Skin epidermis (tissue), 12 donors: ENCODE measurements at regions not wholly inside any gene's neighbourhood (a gene's known extent, or its start where the extent isn't known, plus 50 kb on each side); places are given as distances from the start of the nearest gene placed in this dataset.
"Not testable (repeated sequence)": the region's sequence is repeated elsewhere in the genome, so short reads cannot be mapped to it uniquely, and the experiment has no call there.

ENCODE experiments used
- H3K27ac ChIP-seq, 21 experiments: fragments of 200-600 bp; sonication (generic) in 11 of 21; one replicate each; pipeline ENCODE4 v1.5.0; 2020; ENCODE audit warnings: mild to moderate bottlenecking in 3 of 21, inconsistent platforms in 2 of 21, moderate library complexity in 2 of 21
- H3K4me3 ChIP-seq, 7 experiments: fragments of 200-600 bp; sonication (generic) in 2 of 7; one replicate each; pipeline ENCODE4 v1.5.0; 2020; ENCODE audit warnings: inconsistent platforms in 2 of 7, mild to moderate bottlenecking in 2 of 7, moderate library complexity in 1 of 7

DNA sequence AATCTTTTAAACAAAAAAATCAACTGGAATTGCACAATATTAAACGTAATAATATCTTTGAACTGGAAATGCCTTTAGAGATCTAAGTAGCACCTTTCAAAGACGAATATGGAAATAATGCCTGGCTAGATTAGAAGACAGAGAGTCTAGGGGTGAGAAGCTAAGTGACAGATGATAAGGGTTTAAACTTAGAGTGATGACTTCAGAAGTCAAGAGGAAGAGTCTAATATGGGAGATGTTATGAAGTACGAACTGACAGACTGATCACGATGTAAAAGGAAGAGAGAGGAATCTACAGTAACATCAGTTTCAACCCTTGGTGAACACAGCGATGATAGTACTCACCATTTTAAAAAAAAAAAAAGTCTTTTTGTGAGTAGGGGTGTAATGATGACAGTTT, 57.9 kb downstream of the HINT1 start:
- H3K4me3 ChIP-seq = no peak overlapping the region

DNA sequence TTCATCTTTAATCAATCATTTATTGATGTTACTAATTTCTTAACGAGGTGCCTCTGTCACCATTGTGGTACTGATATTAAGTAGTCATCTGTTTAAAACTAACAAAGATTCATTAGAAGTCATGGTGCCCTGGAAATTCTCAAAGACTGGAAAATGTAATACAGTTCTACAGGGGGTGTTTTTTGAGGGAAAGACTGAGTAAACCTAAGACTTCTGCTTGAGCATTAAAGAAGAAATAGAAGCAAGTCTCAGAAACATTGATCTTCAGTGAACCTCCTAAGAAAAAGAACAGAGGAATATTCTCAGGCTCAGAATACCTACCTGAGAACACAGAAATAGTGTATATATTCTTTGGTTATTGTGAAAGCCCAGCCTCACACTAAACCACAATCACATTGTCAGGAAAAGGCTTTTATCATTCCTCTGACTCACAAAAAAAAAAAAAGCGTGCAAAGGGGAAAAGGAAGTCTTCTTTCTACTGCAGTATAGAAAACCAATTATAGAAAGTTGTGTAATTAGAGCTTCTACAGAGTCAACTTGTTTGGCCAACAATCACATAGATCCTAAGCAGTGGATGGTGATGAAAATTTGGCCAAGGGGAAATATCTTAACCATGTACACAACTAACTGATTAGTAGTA, 60.8 kb downstream of the HINT1 start:
- no peak overlapping the region for H3K27ac ChIP-seq
- H3K4me3 ChIP-seq = no peak overlapping the region

More for the DNA sequence above, 57.9 kb downstream of the HINT1 start:
- no peak overlapping the region for H3K27ac ChIP-seq

DNA sequence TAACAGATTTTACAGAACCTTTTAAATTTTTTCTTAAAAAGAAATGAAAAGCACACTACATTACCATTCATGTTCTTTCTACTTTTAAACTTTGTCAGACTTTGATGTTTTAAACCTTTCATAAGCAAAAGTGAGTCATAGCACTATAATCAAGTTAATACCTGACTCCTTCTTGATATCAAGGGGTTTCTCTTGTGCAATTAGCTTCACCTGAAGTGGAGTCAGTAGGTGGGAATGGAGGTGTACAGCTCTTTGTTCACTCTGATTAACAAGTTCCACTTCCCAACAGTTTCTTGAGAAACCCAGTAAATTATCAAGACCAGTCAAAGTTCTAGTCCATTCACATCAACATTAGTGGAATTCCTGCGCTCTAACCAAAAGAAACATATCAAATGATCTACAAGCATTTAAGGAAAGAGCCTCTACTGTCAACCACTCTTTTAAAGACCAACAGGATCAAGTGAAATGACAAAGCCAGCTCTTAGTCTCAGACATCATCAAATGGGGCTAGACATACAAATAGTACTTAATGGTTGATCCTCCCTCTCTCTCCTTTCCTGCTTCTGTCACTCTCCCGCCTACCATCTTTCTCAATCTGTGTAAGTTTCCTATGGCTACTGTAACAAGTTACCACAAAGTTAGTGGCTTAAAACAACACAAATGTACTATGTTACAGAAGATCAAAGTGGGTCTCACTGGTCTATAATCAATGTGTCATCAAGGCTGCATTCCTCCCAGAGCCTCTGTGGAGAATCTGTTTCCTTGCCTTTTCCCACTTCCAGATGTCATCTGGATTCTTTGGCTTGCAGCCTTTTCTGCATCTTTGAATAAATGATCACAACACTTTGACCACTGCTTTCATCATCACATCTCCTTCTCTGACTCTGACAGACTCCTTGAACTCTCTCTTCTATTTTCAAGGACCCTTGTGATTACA, 68.0 kb downstream of the HINT1 start:
- H3K4me3 ChIP-seq = no peak overlapping the region
- no peak overlapping the region for H3K27ac ChIP-seq

DNA sequence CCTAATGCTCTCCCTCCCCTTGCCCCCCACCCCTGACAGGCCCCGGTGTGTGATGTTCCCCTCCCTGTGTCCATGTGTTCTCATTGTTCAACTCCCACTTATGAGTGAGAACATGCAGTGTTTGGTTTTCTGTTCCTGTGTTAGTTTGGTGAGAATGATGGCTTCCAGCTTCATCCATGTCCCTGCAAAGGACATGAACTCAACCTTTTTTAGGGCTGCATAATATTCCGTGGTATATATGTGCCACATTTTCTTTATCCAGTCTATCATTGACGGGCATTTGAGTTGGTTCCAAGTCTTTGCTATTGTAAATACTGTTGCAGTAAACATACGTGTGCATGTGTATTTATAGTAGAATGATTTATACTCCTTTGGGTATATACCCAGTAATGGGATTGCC, 69.5 kb downstream of the HINT1 start:
- H3K4me3 ChIP-seq, H3K27ac ChIP-seq: not testable (repeated sequence)

DNA sequence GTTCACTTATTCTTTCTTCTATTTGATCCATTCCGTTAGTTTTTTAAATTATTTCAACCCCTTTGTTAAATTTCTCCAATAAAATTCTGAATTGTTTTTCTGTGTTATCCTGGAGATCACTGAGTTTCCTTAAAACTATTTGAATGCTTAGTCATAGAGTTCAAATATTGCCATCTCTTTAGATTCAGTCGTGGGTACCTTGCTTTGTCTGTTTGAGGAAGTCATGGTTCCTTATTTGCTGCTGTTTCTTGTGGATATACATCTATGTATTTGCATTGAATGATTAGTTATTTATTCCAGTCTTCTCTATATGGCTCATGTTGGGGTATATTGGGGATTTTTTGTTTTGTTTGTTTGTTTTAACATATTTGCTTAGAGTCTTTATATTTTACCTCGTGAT, 80.6 kb downstream of the HINT1 start:
- no peak overlapping the region for H3K27ac ChIP-seq

DNA sequence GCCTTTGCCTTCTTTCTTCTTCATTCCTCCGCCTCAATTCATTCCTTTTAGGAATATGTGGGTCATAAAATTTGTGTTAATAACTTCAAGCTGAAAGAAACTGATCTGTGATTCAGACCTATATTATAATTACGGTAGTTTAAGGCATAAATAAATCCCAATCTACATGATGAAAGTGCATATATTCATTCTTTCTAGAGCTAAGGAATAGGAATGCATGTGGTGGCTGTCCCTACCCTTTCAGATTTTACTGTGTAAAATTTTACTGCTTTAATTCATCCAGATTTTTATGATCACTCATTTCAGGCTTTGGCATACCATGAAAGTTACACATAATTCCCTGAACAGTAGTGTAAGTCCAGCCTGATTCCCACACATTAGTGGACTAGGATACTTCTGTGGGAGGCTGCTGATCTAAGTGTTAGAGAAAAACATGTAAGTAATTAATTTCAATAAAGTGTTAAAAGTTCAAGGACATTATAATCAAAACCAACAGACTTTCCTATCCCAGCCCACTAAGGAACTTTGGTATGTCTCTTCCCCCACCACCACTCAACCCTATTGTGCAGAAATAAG, 83.1 kb downstream of the HINT1 start:
- Histone ChIP-seq H3K27ac (peak overlapping the region in 2 of 21 experiments; percentile 37 to 71), H3K4me3 (no peak overlapping the region)

More for the DNA sequence above, 80.6 kb downstream of the HINT1 start:
- no peak overlapping the region for H3K4me3 ChIP-seq

DNA sequence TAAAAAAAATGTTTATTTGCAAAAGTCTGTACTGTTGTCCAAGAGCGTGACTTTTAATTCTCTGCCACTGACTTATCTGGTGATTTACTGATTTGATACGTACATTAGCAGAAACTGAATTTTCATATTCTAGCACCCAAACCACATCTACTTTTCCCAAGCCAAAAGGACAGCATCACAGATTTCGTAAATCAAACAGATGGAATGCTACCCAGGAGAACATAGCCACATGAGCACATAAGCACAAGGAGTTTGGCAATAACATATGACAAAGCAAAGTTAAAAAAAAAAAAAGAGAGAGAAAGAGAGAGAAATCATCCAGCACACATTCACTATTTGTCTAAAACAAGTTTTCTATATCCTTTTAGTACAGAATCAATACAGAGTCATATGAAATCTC, 83.7 kb downstream of the HINT1 start:
- peak overlapping the region in 2 of 21 experiments; percentile 37 to 71 for H3K27ac ChIP-seq
- H3K4me3 ChIP-seq = no peak overlapping the region

DNA sequence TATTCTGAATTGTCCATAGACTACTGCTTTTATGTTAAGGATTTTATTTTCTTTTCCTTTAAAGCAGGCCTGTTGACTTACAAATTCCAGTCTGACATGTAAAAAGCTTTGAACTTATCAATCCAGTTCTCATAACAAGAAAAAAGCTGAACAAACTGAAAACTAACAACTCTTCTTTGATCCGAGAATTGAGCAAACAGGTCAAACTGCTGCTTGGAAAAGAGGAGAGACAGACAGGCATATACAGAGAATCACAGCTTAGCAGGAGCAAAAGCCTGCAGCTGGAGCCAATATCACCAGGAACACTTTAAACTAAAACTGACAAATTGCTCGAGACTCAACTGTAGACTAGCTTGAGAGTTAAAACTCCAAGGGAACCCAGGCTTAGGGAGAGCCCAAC, 85.8 kb downstream of the HINT1 start:
- no peak overlapping the region for H3K4me3 ChIP-seq

DNA sequence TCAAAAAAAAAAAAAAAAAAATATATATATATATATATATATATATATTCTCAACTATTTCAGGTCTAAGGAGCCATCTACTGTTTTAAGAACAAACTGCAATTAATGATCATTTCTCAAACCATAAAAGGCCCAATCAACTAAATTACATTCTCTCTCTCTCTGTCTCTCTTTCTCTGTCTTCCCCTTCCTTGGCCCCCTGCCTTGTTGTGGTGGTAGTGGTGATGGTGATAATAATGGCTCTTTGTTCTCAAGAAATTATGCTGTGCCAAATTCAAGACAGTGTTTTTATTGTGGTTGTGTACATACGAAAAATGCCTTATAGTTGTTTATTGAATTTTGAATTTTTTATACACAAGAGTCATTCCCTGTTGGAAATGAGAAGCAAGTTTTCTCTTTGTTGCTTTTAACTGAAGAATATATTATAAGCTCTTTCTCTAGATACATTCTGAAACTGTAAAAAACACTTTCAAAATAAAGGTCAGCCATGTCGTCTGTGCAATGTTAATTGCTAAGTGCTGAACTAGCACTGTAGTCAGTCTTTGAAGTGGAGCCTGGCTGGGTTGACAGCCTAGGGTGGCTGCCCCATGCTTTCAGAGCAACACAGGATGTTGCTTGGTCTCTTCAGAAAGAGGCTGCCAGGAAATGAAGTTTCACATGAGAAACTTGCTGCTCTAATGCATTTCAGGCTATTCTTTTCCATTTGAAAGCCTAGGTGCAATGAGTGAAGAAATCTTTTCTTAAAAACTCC, 96.0 kb downstream of the HINT1 start:
- no peak overlapping the region for H3K4me3 ChIP-seq
- H3K27ac ChIP-seq = peak overlapping the region in 7 of 21 experiments; percentile 4 to 72 (median 39)

More for the DNA sequence above, 85.8 kb downstream of the HINT1 start:
- no peak overlapping the region for H3K27ac ChIP-seq

DNA sequence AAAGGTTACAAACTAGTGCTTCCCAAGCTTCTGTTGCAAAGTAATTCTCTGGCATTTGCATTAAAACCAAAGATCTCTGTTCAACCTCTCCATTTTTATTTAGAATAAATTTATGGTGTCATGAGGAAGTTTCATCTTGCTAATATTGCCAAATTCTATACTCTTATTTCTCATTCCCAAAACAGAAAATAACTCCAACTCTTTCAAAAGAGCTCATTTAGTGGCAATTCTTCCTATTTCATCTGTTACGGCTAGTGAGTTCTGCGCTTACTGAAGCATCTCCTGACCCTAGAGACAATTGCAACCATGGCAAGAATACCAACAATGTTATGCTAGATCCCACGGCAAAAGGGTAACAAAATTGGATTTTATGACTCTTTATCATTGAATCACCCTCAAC, 97.0 kb downstream of the HINT1 start:
- peak overlapping the region in 3 of 21 experiments; percentile 19 to 72 (median 68) for H3K27ac ChIP-seq
- no peak overlapping the region for H3K4me3 ChIP-seq

DNA sequence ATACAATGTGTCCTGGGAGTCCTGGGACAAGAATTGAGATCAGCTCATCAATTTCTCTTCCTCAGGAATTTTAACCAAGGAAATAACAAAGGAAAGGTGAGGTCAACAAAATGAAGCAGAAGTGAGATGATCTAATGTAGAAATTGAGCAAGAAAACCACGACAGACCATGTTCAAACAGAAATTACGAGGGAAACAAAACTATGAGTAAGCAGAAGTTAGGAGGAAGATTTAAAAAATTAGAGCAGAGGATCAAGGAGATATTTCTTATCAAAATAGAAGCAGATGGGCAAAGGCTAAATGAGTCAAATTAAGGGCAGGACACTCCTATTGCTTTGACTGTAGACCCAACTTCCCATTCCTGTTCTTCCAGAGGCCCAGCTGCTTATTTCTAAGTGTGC, 97.4 kb downstream of the HINT1 start:
- H3K4me3 ChIP-seq = no peak overlapping the region
- peak overlapping the region in 1 of 21 experiments; percentile 19 for H3K27ac ChIP-seq

DNA sequence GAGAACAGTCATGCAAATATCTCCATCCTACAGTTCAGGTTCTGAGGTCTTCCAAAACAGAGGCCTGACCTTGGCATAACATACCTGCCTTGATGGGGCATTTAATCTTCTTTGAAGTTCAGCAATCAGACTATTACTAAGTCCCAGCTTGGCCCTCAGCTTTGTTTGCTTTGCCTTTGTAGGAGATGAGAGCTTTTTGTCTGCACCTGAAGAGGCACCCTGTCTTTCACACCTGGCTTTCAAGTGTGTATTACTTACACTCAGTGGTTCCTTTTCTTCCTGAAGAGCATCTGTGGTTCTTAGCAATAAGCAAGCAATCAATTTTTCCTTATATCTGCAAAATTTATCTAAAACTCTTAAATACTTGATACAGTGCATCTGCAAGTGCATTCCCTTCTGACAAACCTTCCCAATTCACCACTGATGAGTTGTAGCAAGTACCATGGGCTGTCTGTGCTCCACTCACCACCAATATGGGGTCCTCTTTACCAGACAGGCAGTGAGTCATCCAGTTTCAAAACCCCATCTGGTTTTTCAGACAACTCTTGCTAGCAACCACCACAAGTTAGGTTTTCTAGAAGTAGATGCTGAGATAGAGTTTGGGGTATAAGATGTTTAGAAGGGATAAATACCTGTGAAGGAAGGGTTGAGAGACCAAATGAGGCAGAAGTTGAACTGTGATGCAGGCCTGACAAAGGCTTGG, 100.2 kb downstream of the HINT1 start:
- H3K27ac ChIP-seq = peak overlapping the region in 2 of 21 experiments; percentile 12 to 30
- H3K4me3 ChIP-seq = no peak overlapping the region

DNA sequence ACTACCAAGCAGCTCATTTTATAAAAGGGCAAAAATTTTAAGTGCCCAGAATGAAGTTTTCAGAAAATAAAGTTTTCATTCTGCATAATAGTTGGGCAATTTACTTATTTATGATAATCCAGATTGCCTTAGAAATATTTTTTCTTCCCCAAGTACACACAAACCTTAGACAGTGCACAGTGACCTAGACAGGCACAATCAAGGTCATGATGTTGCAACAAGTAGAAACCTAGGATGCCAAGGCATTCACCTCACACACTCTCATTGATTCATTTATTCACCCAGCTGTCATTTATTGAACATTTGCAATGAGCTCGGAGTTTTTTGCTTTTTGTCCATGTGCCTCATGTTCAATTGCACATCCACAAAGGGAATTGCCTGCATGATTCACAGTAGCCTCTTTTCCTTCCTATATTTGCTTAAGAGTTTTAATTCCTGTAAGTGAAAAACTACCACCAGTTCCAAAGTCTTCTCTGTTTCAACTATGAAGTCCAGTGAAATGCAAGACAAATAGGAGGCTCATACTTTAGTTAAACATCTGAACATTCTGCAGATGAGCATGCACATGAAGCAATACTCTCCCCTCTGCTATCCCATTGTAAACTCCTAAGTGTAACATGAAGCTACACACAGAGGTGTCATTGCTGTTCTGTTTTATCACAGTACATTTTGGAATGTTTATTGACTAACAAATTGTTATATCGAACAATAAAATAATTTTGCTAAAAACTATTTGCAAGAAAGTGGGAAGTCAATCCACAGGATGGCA, 122.9 kb downstream of the HINT1 start:
- H3K27ac ChIP-seq = no peak overlapping the region
- no peak overlapping the region for H3K4me3 ChIP-seq

DNA sequence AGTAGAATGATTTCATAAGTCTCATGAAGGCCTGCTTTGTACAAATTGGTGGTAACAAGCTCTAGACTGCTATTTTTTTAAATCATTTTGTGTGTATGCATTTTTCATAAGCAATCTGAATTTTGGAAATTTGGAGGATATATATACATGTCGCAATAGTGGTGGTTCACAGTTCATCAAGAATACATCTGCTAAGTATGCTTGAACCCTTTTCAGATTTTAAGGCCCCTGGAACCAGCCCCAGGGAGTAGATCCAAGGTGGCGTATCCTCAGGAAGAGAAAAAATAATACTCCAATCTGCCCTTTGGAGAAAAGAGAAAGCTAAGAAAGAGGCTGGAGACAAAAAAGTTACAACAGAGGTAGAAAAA, 141.6 kb downstream of the HINT1 start:
- H3K27ac ChIP-seq = no peak overlapping the region

DNA sequence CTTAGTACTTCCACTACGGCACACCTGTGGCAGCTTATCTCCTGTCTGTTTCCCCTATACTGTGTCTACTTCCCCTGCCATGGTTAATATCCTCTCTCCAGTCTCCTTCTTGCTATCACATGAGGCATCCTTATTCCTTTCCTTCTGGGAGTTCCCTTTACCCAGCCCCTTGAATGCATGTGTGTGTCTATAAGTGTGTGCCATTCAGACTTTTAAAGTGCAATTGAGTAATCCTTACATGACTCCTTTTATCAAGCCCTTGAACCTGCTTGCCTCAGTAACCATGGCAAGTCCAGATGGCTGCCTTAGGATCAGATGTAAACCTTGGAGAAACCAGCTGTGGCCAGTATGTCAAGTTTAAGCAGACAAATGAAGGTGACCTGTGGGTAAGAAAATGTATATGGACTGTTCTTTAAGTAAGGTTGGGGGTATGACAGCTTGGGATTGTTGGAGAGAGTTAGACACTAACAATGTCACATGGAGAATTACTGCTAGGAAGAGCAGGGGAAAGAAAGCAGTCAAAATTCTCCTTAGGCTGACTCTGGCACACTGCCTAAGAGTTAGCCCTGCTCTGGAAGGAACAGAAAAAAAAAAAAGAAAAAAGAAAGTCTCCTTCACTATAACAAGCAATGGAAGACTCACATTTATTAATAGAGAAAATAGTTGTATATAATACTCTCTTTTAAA, 142.1 kb downstream of the HINT1 start:
- Histone ChIP-seq H3K4me3 (no peak overlapping the region), H3K27ac (no peak overlapping the region)

More for the DNA sequence above, 141.6 kb downstream of the HINT1 start:
- H3K4me3 ChIP-seq = no peak overlapping the region

DNA sequence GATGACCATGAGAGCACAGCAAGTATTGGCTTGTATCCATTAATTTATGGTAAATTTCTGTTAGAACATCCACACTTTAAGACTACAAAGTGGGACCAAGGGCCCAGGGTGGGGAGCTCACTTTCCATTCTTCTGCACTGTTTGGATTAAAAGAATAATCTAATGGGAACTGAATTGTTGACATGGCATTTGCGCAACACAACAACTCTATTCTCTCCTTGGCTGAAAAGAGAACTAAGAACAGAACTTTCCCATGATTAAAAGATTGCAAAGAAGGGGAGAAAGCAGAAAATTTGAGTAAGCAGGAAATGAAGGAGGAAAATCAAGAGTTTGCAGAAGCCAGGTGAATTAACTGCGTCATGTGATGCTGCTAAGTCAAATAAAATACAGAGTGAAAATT, 143.4 kb downstream of the HINT1 start:
- no peak overlapping the region for H3K27ac ChIP-seq
- H3K4me3 ChIP-seq = no peak overlapping the region

DNA sequence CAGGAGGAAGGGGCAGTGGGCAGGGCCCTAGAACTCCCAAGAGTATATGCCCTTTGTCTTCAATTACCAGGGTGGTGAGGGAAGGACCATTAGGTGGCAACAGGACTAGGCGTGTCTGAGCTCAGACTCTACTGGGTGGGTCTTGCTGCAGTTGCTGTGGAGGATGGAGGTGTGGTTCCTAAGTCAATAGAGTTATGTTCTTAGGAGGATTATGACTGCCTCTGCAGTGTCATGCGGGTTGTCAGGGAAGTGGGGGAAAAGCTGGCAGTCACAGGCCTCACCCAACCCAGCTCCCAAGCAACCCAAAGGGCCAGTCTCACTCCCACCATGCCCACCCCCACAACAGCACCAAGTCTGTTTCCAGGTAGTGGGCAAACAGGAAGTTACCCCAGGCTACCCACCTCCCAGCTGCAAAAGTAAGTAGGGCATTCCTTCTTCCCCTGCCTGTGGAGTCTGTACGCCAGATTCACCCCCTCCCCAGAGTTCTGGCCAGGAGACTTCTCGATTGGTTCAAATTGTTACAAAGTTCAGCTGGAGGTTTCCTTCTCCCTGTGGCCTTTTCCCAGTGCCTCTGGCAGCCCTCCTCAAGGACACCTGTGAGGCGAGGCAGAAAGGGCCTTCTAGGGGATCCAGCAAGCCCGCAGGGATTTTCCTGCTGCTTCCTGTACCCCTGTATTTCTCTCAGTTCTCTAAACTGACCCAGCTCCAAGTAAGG, 145.3 kb downstream of the HINT1 start:
- H3K4me3 ChIP-seq = no peak overlapping the region
- no peak overlapping the region for H3K27ac ChIP-seq
